8988T (cell line): ENCODE measurements at regions not wholly inside any gene's neighbourhood (a gene's known extent, or its start where the extent isn't known, plus 50 kb on each side); places are given as distances from the start of the nearest gene placed in this dataset.

ENCODE experiments used
- DNase-seq: peaks from one replicate; pipeline ENCODE4 v3.0.0; 2011

DNA sequence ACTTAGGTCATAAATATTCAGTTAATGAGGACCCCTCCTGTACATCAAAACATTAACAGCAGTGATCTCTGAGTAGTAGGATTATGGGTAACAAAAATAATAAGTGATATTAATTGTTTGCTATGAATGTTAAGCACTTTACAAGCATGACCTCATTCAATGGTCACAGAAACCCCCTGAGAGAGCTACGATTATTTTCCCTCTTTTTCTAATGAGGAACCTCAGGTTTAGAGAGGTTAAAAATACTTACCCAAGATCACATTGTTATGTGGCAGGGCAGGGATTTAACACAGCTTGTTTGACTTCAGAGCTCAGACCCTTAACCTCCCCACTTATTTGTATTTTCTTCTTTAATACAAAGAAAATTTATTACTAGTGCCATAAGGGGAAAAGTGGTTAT lies 228.2 kb downstream of the TBL1XR1 start:
- DNase-seq, result no peak

GRCh38 chr3:176968631-176969030 lies 228.7 kb downstream of the TBL1XR1 start:
- no peak for DNase-seq

- no peak for DNase-seq
These were observed 229.8 kb downstream of the TBL1XR1 start for GRCh38 chr3:176967522-176967921.

GRCh38 chr3:176964661-176965060 lies 232.6 kb downstream of the TBL1XR1 start:
- no peak for DNase-seq

DNA sequence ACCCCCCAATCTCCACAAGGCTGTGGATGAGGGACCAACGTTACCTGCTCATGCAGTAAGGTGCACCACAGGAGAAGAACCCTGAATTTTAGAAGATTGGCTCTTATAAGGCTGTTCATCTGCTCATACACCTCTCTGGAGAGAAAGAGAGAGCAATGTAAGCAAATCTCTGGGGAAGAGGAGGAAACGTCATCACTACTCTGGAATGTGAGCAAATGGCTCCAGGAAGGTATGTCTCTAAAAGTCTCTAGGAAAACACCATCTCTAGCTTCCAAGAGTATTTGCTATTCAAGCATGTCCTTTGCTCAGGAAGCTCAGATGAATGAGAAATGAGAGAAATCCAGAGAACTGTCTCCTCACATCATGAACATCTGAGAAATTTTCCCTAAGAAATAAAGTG lies 235.4 kb downstream of the TBL1XR1 start:
- no peak for DNase-seq

DNA sequence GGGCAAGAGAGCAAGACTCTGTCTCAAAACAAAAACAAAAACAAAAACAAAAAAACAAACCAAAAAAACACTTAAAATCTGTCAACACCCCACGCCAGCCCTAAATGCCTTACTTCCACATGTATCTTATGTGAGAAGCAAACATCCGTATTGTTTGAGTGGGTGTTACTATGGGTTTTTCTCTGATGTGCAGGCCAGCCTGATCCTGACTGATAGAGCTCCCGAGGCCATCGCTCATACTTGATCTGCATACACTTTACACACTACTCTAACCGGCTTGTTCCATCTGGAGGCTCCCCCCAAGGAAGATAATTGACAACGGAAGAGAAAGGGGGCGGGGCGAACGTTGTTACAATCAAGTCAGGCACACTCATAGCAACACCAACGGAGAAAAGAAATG lies 237.4 kb downstream of the TBL1XR1 start:
- DNase-seq, result no peak

GRCh38 chr3:176958560-176958959 lies 238.7 kb downstream of the TBL1XR1 start:
- no peak for DNase-seq

DNA sequence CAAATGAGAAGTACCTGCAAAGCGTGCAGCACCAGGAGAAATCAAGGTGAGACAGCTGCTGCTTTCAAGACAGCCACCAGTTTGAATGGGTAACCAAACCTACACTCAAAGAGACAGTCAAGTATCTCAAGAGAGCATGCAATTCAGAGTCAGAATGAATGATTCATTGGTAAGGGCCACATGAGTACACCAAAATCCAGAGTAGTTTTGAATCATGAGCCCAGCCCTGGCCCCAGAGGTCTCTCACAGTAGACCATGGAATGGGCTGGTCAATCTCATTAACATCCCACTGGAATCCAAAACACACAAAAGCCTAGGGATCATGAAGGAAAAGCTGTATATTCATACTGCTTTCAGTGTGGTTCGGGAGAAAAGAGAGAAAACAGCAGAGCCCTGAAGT lies 242.8 kb downstream of the TBL1XR1 start:
- no peak for DNase-seq

- DNase-seq, result no peak
These were observed 243.9 kb downstream of the TBL1XR1 start for GRCh38 chr3:176953106-176954060.

DNA sequence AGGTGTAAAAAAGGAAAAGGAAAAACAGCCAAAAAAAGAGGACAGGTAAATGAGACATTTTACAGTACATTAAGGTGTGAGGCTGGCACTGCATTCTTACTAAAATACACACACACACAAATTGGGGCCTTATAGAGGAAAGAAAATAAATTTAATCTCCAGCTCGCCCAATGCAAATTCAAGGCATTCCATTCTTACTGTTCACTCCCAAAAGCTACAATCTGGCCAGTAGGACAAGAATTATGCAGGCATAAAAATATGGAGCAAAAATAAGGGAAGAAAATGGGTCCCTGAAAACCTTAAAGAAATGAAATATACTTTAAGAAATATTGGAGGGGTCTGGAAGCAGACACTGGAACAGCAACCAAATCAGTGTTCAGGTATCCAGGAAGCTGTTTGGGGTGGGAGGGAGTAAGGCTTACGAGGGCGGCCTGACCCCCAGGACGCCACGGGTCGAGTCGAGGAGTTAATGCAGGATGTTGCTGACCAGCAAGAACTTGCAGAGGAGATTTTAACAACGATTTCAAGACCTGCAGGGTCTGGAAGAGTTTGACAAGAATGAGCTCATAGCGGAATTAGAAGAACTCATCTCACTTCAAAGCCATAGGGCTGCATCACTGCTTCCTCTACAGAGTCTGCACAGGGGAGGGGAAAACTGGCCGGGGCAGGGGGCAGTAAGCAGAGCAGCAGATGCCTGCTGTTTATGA lies 245.5 kb downstream of the TBL1XR1 start:
- no peak for DNase-seq

DNA sequence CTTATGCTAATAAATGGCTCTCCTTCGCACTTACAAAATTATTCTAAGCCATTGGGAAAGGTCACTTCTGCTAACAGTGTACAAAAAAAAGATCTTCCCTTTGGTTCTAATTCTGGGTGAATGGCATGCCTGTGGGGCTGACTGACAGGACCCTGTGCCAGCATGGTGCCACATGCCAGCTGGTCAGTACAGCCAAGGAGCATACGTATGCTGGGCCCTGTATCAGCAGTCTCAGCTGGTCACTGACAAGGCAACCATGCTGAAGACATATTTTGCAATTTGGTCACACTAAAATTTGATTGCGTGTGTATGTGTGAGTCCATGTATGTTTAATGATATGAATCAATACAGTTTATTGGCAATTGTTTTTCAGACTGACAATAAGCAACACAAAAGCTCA lies 246.1 kb downstream of the TBL1XR1 start:
- peak; percentile 46 for DNase-seq

DNA sequence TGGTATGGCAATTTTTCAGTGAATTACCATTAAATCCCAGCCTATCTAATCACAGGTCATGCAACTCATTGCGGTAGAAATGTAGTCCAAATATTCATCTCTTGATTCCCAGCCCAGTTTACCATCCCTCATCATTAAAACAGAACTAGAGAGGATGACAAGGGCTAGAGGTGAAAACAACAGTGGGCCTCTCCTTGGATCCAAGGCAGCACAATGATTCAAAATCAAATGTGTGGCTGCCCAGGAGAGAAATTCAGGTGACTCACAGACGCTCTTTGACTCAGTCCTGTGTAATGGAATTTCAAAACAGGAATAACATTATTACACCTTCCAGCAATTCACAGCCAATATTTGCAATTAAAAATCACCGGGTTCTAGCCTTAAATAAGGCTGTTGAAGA lies 246.5 kb downstream of the TBL1XR1 start:
- DNase-seq, result no peak

DNA sequence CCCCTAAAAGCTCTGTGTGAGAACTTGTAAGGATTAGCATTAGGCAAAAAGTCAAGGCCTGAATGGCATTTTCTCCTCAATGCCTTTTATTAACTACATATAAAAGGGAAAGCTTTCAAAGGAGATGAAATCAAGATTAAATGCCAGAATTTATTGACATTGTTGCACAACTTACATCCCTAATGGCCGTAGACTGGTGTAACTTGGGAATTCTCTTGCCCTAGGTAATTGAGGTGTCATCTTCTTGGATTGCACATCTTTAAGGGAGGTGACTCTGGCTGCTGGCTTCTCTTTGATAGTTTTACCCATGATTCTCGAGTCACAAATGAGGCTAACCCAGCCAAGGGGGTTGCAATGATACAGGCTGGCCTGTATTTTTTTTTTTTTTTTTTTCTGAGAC lies 249.1 kb downstream of the TBL1XR1 start:
- no peak for DNase-seq

DNA sequence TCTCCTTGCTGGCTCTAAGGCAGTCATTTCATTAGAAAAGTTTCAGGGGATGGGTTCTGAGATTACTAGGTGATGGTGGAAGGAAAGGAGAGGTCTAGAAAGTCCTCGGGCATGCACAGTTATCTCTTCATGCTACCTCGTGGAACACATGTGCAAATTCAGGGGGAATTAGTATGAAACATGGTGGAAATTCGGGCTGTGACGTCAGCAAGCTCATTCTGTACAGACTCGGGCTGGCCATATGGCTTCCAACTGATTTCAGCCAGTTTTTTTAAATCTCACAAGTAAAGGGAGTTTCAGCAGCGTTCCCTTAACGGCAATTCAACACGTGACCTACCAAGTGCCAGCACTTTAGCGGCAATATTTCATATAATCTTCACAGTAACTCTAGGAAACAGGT lies 251.1 kb downstream of the TBL1XR1 start:
- no peak for DNase-seq

- DNase-seq, result no peak
These were observed 255.0 kb downstream of the TBL1XR1 start for GRCh38 chr3:176942305-176942704.

GRCh38 chr3:176941689-176942088 lies 255.6 kb downstream of the TBL1XR1 start:
- no peak for DNase-seq

GRCh38 chr3:176939022-176939817 lies 258.1 kb downstream of the TBL1XR1 start:
- DNase-seq, result peak; percentile 24

- no peak for DNase-seq
These were observed 259.3 kb downstream of the TBL1XR1 start for GRCh38 chr3:176937994-176938393.

DNA sequence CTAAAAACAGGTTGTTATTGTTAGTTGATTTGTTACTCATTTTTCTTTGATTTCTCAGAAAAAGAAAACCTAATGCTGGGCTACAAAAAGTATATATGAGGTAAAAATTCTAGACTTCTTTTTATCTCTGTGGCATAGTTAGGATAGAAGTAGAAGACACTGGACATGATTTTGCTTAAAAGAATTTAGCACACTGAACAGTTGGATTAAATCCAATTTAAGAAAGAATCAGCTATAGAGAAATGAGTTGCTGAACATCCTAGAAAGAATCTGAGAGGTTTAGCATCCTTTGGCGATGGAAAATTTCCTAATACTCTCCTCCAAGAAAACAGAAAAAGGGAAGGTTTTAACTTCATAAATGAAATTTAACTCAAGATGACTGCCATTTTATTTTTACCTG lies 259.7 kb downstream of the TBL1XR1 start:
- no peak for DNase-seq

- DNase-seq, result no peak
These were observed 261.9 kb downstream of the TBL1XR1 start for GRCh38 chr3:176935194-176935888.

GRCh38 chr3:176934698-176935097 lies 262.6 kb downstream of the TBL1XR1 start:
- DNase-seq, result no peak

DNA sequence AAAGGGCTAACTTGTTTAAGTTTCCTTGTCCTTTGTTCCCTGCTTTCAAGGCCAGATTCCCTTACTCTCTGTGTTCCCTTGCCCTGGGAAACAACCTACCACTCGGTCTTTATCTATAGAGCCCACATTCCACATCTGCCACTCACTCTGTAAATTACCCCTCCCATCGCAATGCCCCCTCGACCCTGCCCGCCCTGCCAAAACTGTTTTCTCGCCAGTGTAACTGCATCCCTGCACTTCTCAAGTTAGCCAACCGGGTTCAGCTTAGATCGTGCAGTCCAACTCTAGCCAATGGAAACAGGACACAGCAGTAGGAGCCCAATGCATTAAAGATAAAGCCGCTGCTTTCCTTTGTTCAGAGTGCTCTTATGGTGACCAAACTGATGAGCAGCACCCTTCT lies 263.6 kb downstream of the TBL1XR1 start:
- DNase-seq, result no peak

DNA sequence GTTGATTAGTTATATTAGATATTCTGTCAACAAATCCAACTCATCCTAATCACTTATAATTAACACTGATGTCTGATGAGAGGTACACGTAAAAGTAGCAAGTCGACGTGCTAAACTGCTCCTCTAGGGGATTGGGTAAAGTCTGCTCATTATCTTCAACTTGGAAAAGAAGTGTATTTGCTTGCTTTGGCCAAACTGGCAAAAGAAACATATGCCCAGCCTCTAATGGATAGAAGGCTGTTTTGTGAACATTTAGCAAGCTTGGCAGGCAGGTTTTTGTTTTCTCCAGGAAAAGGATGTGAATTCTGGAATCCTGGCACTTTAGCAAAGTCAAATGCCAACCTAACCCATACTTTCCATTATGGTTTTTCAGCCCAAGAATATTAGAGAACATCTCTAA lies 264.8 kb downstream of the TBL1XR1 start:
- no peak for DNase-seq
